GM12878 (cell line): ENCODE measurements at regions not wholly inside any gene's neighbourhood (a gene's known extent, or its start where the extent isn't known, plus 50 kb on each side); places are given as distances from the start of the nearest gene placed in this dataset.

Experiments
- ASH2L ChIP-seq: fragments of 300-600, 200-600 bp; sonication (generic); IDR thresholded peaks from 2 replicates; pipeline ENCODE4 v1.6.1; 2017; ENCODE audit warnings: low read depth, mild to moderate bottlenecking, borderline replicate concordance
- BCL3 ChIP-seq: IDR thresholded peaks from 2 replicates; pipeline ENCODE4 v1.6.1; 2011; ENCODE audit warnings: borderline replicate concordance, low read depth, mild to moderate bottlenecking, moderate library complexity, low read length; ENCODE audit not compliant: insufficient read depth, poor library complexity, severe bottlenecking
- EGR1 ChIP-seq, 2 experiments: IDR thresholded peaks; 1 replicate in 1 of 2; 2 replicates in 1 of 2; pipeline ENCODE4 v1.6.1; 2011 to 2012; ENCODE audit warnings: low read depth in 2 of 2, low read length in 2 of 2, borderline replicate concordance in 1 of 2, mild to moderate bottlenecking in 1 of 2, moderate library complexity in 1 of 2
- EP300 ChIP-seq, 2 experiments: fragments of 150-350 bp in 1 of 2; IDR thresholded peaks; 2 replicates each; pipeline ENCODE4 v1.6.1; 2011 to 2012; ENCODE audit warnings: low read depth in 2 of 2, low read length in 2 of 2, borderline replicate concordance in 1 of 2, improper control_type of control experiment in 1 of 2, inconsistent platforms in 1 of 2; ENCODE audit not compliant: control insufficient read depth in 1 of 2
- HCFC1 ChIP-seq: fragments of 150-350 bp; IDR thresholded peaks from 2 replicates; pipeline ENCODE4 v1.6.1; 2014; ENCODE audit warnings: low read length
- HDAC2 ChIP-seq: fragments of 200-600 bp; sonication (generic); IDR thresholded peaks from 2 replicates; pipeline ENCODE4 v1.6.1; 2017
- HDGF ChIP-seq: fragments of 450-650 bp; IDR thresholded peaks from 2 replicates; pipeline ENCODE4 v1.6.1; 2016; ENCODE audit warnings: antibody characterized with exemption
- HSF1 ChIP-seq: fragments of 150-350 bp; IDR thresholded peaks from 2 replicates; pipeline ENCODE4 v1.6.1; 2014; ENCODE audit warnings: mild to moderate bottlenecking, low read depth, low read length
- IRF5 ChIP-seq: fragments of 450-650 bp; IDR thresholded peaks from 2 replicates; pipeline ENCODE4 v1.6.1; 2017; ENCODE audit warnings: borderline replicate concordance
- KDM1A ChIP-seq: fragments of 200-600 bp; sonication (generic); IDR thresholded peaks from 2 replicates; pipeline ENCODE4 v1.6.1; 2016; ENCODE audit warnings: borderline replicate concordance
- MEF2B ChIP-seq: fragments of 450-650 bp; IDR thresholded peaks from 2 replicates; pipeline ENCODE4 v1.6.1; 2018; ENCODE audit warnings: mild to moderate bottlenecking, moderate library complexity; ENCODE audit not compliant: partially characterized antibody, poor library complexity, severe bottlenecking
- MYC ChIP-seq: IDR thresholded peaks from 2 replicates; pipeline ENCODE4 v1.6.1; 2011; ENCODE audit warnings: mild to moderate bottlenecking, low read length, moderate library complexity, inconsistent platforms; ENCODE audit not compliant: insufficient read depth, insufficient replicate concordance, insufficient read length, severe bottlenecking
- NFYA ChIP-seq: IDR thresholded peaks from 2 replicates; pipeline ENCODE4 v1.6.1; 2011; ENCODE audit warnings: low read depth, mild to moderate bottlenecking, low read length, improper control_type of control experiment, borderline replicate concordance
- PML ChIP-seq: IDR thresholded peaks from 2 replicates; pipeline ENCODE4 v1.6.1; 2012; ENCODE audit warnings: low read length, inconsistent platforms
- POLR2A ChIP-seq: IDR thresholded peaks from 2 replicates; pipeline ENCODE4 v1.6.1; 2011; ENCODE audit warnings: low read depth, mild to moderate bottlenecking, low read length
- SMAD5 ChIP-seq: IDR thresholded peaks from 2 replicates; pipeline ENCODE4 v1.6.1; 2016; ENCODE audit warnings: antibody characterized with exemption, low read depth
- TCF3 ChIP-seq: IDR thresholded peaks from 2 replicates; pipeline ENCODE4 v1.6.1; 2012; ENCODE audit warnings: low read depth, mild to moderate bottlenecking, low read length, borderline replicate concordance; ENCODE audit not compliant: insufficient read depth
- ZBTB33 ChIP-seq: fragments of 450-650 bp; IDR thresholded peaks from 2 replicates; pipeline ENCODE4 v1.6.1; 2017; ENCODE audit warnings: mild to moderate bottlenecking
- ZNF274 ChIP-seq: IDR thresholded peaks from one replicate; pipeline ENCODE4 v1.8.0; 2011; ENCODE audit not compliant: insufficient read length, insufficient read depth
- ZNF687 ChIP-seq: fragments of 450-650 bp; IDR thresholded peaks from 2 replicates; pipeline ENCODE4 v1.6.1; 2017; ENCODE audit warnings: mild to moderate bottlenecking, moderate library complexity
- ZSCAN29 ChIP-seq: fragments of 450-650 bp; IDR thresholded peaks from 2 replicates; pipeline ENCODE4 v1.6.1; 2017; ENCODE audit warnings: mild to moderate bottlenecking, moderate library complexity
- ZZZ3 ChIP-seq: IDR thresholded peaks from 2 replicates; pipeline ENCODE4 v1.6.1; 2011; ENCODE audit warnings: low read depth; ENCODE audit not compliant: control insufficient read depth, insufficient read length

GRCh38 chr10:30737931-30738391 lies 108.4 kb upstream of the LYZL2 start (continued):
- TF ChIP-seq ZNF687: no peak
- no peak for TF ChIP-seq ASH2L
- no peak for TF ChIP-seq HDAC2
- TF ChIP-seq ZNF274: no peak
- TF ChIP-seq ZBTB33: no peak
- no peak for TF ChIP-seq TCF3
- TF ChIP-seq EGR1 (IDR thresholded peaks at IDR 0.05; ENCODE audit: borderline replicate concordance in 1 of 2, low read depth in 2 of 2, low read length in 2 of 2): no peak; a peak in 1 of 3 replicates
- TF ChIP-seq KDM1A: no peak
- TF ChIP-seq MYC: no peak
- no peak for TF ChIP-seq NFYA
- peak; percentile 76 to 84 for TF ChIP-seq EP300 (IDR thresholded peaks at IDR 0.05; ENCODE audit: borderline replicate concordance in 1 of 2, control insufficient read depth in 1 of 2, low read depth in 2 of 2, low read length in 2 of 2)
- no peak for TF ChIP-seq ZZZ3
- TF ChIP-seq SMAD5: no peak
- TF ChIP-seq POLR2A: no peak
- TF ChIP-seq MEF2B: peak; percentile 91
- TF ChIP-seq HSF1: no peak
- no peak for TF ChIP-seq ZSCAN29
- no peak for TF ChIP-seq BCL3
- no peak for TF ChIP-seq PML
- TF ChIP-seq HCFC1: no peak
- TF ChIP-seq IRF5: no peak
- TF ChIP-seq HDGF: no peak
